GDM1 (cell line): ENCODE measurements at regions not wholly inside any gene's neighbourhood (a gene's known extent, or its start where the extent isn't known, plus 50 kb on each side); places are given as distances from the start of the nearest gene placed in this dataset.

Experiments used
- DNase-seq: peaks from one replicate; lab custom pipeline; 2025; lab: John Stamatoyannopoulos, UW

GRCh38 chr22:47814474-47814873, 1052.0 kb downstream of the TBC1D22A start:
- no peak for DNase-seq

GRCh38 chr22:47813661-47814060, 1051.2 kb downstream of the TBC1D22A start:
- no peak for DNase-seq

- no peak for DNase-seq
Measured at GRCh38 chr22:47811971-47812370, 1049.5 kb downstream of the TBC1D22A start.

- no peak for DNase-seq
Measured at GRCh38 chr22:47810505-47811500, 1048.4 kb downstream of the TBC1D22A start.

GRCh38 chr22:47808886-47809620, 1046.6 kb downstream of the TBC1D22A start:
- DNase-seq: no peak

GRCh38 chr22:47808236-47808635, 1045.8 kb downstream of the TBC1D22A start:
- DNase-seq: no peak

GRCh38 chr22:47807506-47807905, 1045.1 kb downstream of the TBC1D22A start:
- DNase-seq: no peak

GRCh38 chr22:47806894-47807293, 1044.4 kb downstream of the TBC1D22A start:
- no peak for DNase-seq

- DNase-seq: no peak
Measured at GRCh38 chr22:47805394-47805935, 1043.0 kb downstream of the TBC1D22A start.

GRCh38 chr22:47804281-47804680, 1041.8 kb downstream of the TBC1D22A start:
- no peak for DNase-seq

- no peak for DNase-seq
Measured at GRCh38 chr22:47802421-47802820, 1040.0 kb downstream of the TBC1D22A start.

- no peak for DNase-seq
Measured at GRCh38 chr22:47801541-47802245, 1039.2 kb downstream of the TBC1D22A start.

- DNase-seq: no peak
Measured at GRCh38 chr22:47798229-47798628, 1035.8 kb downstream of the TBC1D22A start.

- no peak for DNase-seq
Measured at GRCh38 chr22:47797342-47797945, 1035.0 kb downstream of the TBC1D22A start.

- DNase-seq: no peak
Measured at GRCh38 chr22:47796128-47796908, 1033.9 kb downstream of the TBC1D22A start.

GRCh38 chr22:47795477-47796127, 1033.2 kb downstream of the TBC1D22A start:
- DNase-seq: no peak

- no peak for DNase-seq
Measured at GRCh38 chr22:47794851-47795250, 1032.4 kb downstream of the TBC1D22A start.

GRCh38 chr22:47793304-47794101, 1031.1 kb downstream of the TBC1D22A start:
- no peak for DNase-seq

- no peak for DNase-seq
Measured at GRCh38 chr22:47789171-47789570, 1026.7 kb downstream of the TBC1D22A start.
